ENCODE measurements at regions not wholly inside any gene's neighbourhood (a gene's known extent, or its start where the extent isn't known, plus 50 kb on each side); places are given as distances from the start of the nearest gene placed in this dataset.

GRCh38 chr18:66167829-66168684 is 417.2 kb downstream of the CDH7 start (continued):
- TF ChIP-seq, protein P1, sequence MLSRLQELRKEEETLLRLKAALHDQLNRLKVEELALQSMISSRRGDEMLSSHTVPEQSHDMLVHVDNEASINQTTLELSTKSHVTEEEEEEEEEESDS (CRISPR knock-in tag; IDR thresholded peaks at IDR 0.05; ENCODE audit: borderline replicate concordance), result no peak

DNA sequence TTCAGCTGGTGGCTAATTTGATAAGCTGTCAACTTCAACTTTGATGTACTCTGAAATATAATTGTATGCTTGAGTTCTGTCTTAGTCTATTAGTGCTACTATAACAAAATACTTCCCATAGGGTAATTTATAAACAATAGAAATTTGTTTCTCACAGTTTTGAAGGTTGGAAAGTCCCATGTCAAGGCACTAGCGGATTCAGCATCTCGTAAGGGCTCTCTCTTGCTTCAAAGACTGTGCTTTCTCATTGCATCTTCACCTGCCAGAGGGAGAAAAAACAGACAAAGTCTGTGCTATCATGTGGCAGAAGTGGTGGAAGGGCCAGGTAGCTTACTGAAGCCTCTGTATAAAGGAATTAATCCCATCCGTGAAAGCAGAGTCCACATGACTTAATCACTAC is 409.2 kb downstream of the CDH7 start:
- TF ChIP-seq EHMT2 (IDR thresholded peaks at IDR 0.05; ENCODE audit: borderline replicate concordance, low read depth, low read length), result no peak
- ChIA-PET POLR2A (no interaction called here), CTCF (ENCODE audit: low intra/inter-chr PET ratio, low total read pairs) (no interaction called here)
- Histone ChIP-seq H3K27me3 (ENCODE audit: control insufficient read depth in 1 of 2, insufficient read depth in 2 of 2, low read length in 2 of 2) (no peaks in the 10 kb centered on the region), H2AFZ (ENCODE audit: low read length) (no peak overlapping the region), H3K9me3 (ENCODE audit: low read length) (no peaks in the 10 kb centered on the region), H3K4me3 (replicated peaks in 1 of 3; ENCODE audit: insufficient read depth in 1 of 3, low read depth in 2 of 3, low read length in 3 of 3) (no peak overlapping the region), H4K20me1 (ENCODE audit: insufficient read depth, low read length) (no peaks in the 10 kb centered on the region), H3K36me3 (replicated peaks in 1 of 2; ENCODE audit: control insufficient read depth in 1 of 2, insufficient read depth in 2 of 2, low read length in 2 of 2) (no peaks in the 10 kb centered on the region), H3K9ac (ENCODE audit: insufficient read depth, low read depth, low read length) (no peak overlapping the region), H3K27ac (ENCODE audit: extremely low read length, insufficient read depth, low read length) (no peak overlapping the region), H3K4me2 (ENCODE audit: low read depth, low read length) (no peak overlapping the region), H3K79me2 (ENCODE audit: insufficient read depth, low read length) (no peaks in the 10 kb centered on the region), H3K4me1 (ENCODE audit: insufficient read depth, low read length) (no peaks in the 10 kb centered on the region)
- intact Hi-C loops (cut with micrococcal nuclease; ENCODE audit: unreplicated experiment), result no loop called here
- no peak for ATAC-seq
- in situ Hi-C loops (cut with HindIII; ENCODE audit: extremely low pct_ligation_motif_present, low pct_unique_long_range_greater_than_20kb), result no loop called here
- no peak for FAIRE-seq
- BruUV-seq (replicated peaks), result no TSS peak
- 0% methylated on average over 3 of the region's 3 CpGs for WGBS (ENCODE audit: low lambda C conversion rate)
- DNase-seq (ENCODE audit: low spot score), result no peak

DNA sequence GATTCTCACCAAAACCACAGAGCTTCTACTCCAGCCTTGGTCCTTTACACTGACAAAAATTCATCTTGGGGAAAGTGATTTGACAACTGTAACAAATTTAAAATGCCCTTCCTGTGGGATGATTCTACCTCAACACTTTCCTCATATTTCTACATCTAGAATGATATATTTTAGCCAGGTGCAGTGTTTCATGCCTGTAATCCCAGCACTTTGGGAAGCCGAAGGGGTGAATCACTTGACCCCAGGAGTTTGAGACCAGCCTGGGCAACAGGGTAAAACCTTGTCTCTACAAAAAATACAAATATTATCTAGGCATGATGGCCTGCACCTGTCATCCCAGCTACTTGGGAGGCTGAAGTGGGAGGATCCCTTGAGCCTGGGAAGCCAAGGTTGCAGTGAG is 408.6 kb downstream of the CDH7 start:
- Histone ChIP-seq H3K79me2 (ENCODE audit: insufficient read depth, low read length) (no peaks in the 10 kb centered on the region), H3K9me3 (ENCODE audit: low read length) (no peaks in the 10 kb centered on the region), H3K4me2 (ENCODE audit: low read depth, low read length) (no peak overlapping the region), H4K20me1 (ENCODE audit: insufficient read depth, low read length) (no peaks in the 10 kb centered on the region), H3K4me3 (replicated peaks in 1 of 3; ENCODE audit: insufficient read depth in 1 of 3, low read depth in 2 of 3, low read length in 3 of 3) (no peak overlapping the region), H3K36me3 (replicated peaks in 1 of 2; ENCODE audit: control insufficient read depth in 1 of 2, insufficient read depth in 2 of 2, low read length in 2 of 2) (no peaks in the 10 kb centered on the region), H3K27me3 (ENCODE audit: control insufficient read depth in 1 of 2, insufficient read depth in 2 of 2, low read length in 2 of 2) (no peaks in the 10 kb centered on the region), H2AFZ (ENCODE audit: low read length) (no peak overlapping the region), H3K27ac (ENCODE audit: extremely low read length, insufficient read depth, low read length) (no peak overlapping the region), H3K4me1 (ENCODE audit: insufficient read depth, low read length) (no peaks in the 10 kb centered on the region), H3K9ac (ENCODE audit: insufficient read depth, low read depth, low read length) (no peak overlapping the region)
- TF ChIP-seq HNRNPK (IDR thresholded peaks at IDR 0.05; ENCODE audit: low read depth, low read length, poor library complexity, severe bottlenecking) (no peak), ZNF329 (CRISPR knock-in tag; IDR thresholded peaks at IDR 0.05; ENCODE audit: low read depth) (no peak)
- in situ Hi-C loops (cut with HindIII; ENCODE audit: extremely low pct_ligation_motif_present, low pct_unique_long_range_greater_than_20kb), result no loop called here
- BruUV-seq (replicated peaks), result no TSS peak
- ChIA-PET CTCF (ENCODE audit: low intra/inter-chr PET ratio, low total read pairs) (no interaction called here), POLR2A (no interaction called here)
- ATAC-seq, result no peak
- FAIRE-seq, result no peak
- DNase-seq (ENCODE audit: low spot score), result no peak
- WGBS (ENCODE audit: low lambda C conversion rate), result 13% methylated on average over 1 of the region's 1 CpG
- intact Hi-C loops (cut with micrococcal nuclease; ENCODE audit: unreplicated experiment), result no loop called here
